NCI-H345 (cell line): ENCODE measurements at regions not wholly inside any gene's neighbourhood (a gene's known extent, or its start where the extent isn't known, plus 50 kb on each side); places are given as distances from the start of the nearest gene placed in this dataset.
A peak's percentile ranks its signal among the peaks of the same experiment; 100 is the strongest.
"Not testable (repeated sequence)": the region's sequence is repeated elsewhere in the genome, so short reads cannot be mapped to it uniquely, and the experiment has no call there.

Source experiments
- DNase-seq: peaks from one replicate; lab custom pipeline; 2025; lab: John Stamatoyannopoulos, UW

- DNase-seq: peak; percentile 62
Measured at GRCh38 chrX:33989936-33990335, 142.2 kb downstream of the FAM47A start.

- no peak for DNase-seq
Measured at GRCh38 chrX:33987458-33987857, 144.7 kb downstream of the FAM47A start.

- DNase-seq: no peak
Measured at GRCh38 chrX:33974676-33975075, 157.4 kb downstream of the FAM47A start.

DNA sequence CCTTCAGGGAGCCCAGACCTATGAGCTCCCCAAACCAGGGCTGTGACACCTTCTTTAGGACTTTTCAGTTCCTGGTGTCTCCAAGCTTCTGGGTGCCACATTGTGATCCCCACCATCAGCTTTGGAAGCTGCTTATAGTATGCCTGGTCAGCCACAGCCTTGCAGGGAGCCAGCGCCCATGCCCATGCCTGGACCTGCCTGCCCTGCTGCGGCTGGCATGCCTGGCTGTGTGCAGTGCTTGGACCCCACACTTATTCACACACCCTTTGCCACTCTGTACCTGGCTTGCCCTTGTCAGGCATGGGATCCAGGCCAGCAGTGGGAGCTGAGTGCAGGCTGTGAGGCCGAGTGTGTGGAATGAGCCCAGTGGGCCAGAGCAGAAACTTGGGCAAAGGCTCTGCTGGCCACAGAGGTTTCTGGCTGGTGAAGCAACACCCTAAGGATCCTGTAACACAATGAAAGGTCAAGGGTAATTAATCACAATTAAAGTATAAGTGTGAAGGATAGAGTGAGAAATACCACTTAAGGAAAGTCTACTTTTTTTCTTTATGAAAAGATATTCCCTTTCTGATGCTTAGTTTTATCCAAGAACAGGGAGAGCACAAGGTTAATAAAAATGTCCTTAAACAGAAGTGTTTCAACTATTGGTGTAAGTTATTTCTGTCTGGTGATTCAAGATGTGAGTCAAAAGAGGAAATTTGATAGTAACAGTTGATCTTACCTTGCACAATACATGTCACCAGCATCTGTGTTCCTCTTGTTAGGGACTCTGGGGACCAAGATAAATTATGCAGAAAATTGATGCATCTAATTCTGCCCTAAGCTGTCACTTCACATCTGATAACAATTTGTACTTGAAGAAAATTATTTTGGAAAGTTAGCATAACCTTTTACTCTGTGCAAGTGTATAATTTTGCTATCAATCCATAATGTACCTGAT is 161.8 kb downstream of the FAM47A start:
- DNase-seq: peak; percentile 8

DNA sequence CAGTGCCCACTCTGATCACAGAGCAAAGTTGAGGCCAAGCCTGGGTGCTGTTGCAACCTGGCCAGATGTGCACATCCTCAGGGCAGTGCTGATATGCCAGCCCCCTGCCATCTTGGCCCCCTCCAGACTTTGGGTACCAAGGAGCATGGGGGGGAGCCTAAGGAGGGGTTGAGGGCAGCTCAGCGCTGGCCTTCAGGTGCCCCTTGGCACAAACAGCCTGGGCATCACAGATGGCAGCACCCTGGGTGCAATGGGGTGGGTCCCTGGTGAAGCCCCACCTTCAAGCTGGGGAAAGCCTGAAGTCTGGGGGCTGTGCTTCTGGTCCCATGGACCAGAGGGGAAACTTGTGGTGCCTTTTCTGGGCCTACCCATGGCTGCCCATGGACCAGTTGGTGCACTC is 163.0 kb downstream of the FAM47A start:
- no peak for DNase-seq

DNA sequence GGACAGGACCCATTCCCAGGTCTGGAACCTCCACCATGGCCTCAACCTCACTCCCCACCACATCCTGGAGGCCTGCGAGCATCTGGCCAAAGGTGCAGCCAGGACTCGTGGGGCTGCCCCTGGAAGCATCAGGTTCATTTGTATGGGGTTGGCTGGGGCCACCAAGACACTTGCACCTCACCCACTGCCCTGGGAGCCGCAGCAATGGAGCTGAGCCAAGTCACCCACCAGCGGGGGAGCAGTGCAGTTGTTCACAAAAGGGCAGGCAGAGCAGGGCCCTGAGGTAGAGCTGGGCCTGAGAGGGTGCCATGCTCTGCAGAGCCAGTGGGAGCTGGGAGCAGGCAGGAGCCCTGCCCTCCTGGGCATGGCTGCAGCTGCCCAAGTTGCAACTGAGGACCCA is 163.5 kb downstream of the FAM47A start:
- DNase-seq: no peak

- no peak for DNase-seq
Measured at GRCh38 chrX:33949300-33949699, 182.8 kb downstream of the FAM47A start.

GRCh38 chrX:33926249-33926648 is 205.9 kb downstream of the FAM47A start:
- DNase-seq: not testable (repeated sequence)

GRCh38 chrX:33923262-33923661 is 208.9 kb downstream of the FAM47A start:
- DNase-seq: no peak

DNA sequence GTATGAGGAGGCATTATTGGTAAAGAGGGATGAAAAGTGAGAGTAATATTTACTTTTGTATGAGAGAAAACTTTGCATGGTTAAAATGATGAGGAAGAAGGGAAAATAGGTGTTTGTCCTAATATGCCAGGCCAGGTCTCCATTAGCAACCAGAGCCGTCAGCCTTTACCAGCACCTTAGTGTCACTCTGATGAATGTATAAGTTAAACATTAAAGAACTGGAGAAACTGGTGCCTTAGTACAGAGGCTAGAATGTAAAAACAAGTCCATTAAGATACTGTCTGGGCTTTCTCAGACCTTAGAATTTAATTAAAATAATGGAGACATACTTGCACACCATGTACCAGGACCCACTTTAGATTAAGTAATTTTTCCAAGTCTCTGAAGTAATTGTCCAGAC is 222.3 kb downstream of the FAM47A start:
- DNase-seq: no peak

- no peak for DNase-seq
Measured at GRCh38 chrX:33908898-33909297, 223.2 kb downstream of the FAM47A start.

- no peak for DNase-seq
Measured at GRCh38 chrX:33908074-33908473, 224.0 kb downstream of the FAM47A start.

GRCh38 chrX:33906971-33907370 is 225.1 kb downstream of the FAM47A start:
- DNase-seq: no peak

GRCh38 chrX:33892670-33893069 is 239.4 kb downstream of the FAM47A start:
- DNase-seq: no peak

DNA sequence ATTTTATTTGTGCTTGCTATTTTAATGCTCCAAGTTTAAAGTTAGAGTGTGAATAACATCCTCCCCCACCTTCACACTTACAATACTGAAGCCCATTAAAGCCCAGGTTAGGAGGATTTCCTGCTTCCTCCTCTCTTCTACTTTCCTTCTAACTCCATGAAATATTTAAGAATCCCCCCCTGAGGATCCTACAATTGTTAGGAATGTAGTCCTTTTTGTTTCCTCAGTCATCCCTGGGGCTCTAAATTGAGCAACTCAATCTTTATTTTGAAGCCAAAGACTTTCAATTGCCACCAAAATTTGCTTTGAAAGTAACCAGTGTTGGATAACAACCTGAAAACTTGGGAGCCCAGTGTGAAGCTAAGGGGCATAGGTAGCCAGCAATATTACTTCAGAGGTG is 276.9 kb downstream of the FAM47A start:
- DNase-seq: no peak

DNA sequence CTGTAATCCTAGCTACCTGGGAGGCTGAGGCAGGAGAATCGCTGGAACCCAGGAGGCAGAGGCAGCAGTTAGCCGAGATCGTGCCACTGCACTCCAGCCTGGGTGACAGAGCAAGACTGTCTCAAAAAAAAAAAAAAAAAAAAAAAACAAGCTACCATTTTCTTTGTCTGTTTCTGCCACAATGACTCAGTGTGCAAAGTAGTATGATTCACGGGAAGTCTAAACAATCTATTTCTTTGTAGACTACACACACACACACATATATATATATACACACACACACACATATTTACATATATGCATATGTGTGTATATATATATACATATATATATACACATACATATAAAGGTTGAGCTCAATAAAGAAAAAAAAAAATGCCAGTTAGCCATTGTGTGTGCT is 280.0 kb downstream of the FAM47A start:
- DNase-seq: not testable (repeated sequence)

GRCh38 chrX:33840176-33840575 is 291.9 kb downstream of the FAM47A start:
- DNase-seq: peak; percentile 71

DNA sequence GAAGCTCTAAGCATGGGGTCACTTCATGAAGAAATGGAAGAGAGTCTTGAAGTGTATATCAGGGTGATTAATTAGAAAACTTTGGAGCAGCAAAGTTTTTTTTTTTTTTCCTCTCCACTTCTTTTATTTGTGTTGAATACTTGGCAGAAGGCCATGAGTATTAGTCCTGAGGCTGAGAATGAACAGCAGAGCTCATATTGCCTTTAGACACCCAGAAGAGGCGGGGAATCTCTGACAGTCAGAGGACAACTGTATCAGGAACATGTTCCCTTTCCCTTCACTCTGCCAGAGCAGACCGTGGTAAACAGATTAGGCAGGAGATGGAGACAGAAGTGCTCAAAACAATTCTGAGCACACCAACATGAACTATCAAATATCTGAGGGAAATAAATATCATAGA is 300.9 kb downstream of the FAM47A start:
- DNase-seq: peak; percentile 34

DNA sequence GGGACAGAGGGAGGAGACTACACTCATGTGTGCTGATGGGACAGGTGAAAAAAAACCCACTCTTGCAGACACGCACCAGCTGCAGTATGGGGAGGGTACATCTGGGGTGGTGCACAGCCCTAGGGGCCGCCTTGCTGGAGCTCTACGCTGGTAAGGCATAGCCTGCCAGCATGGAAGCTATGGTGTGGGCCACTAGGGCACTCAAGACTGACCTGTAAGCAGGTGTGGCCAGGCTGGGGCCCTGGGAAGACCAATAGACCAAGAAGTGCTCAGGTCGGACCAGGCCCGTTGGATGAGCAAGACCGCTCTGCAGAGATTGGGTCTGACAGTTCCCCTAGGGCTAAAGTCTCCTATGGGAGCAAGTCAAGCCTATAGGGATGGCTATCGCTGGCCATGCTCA is 314.8 kb downstream of the FAM47A start:
- DNase-seq: no peak

- DNase-seq: no peak
Measured at GRCh38 chrX:33808636-33809035, 323.5 kb downstream of the FAM47A start.

DNA sequence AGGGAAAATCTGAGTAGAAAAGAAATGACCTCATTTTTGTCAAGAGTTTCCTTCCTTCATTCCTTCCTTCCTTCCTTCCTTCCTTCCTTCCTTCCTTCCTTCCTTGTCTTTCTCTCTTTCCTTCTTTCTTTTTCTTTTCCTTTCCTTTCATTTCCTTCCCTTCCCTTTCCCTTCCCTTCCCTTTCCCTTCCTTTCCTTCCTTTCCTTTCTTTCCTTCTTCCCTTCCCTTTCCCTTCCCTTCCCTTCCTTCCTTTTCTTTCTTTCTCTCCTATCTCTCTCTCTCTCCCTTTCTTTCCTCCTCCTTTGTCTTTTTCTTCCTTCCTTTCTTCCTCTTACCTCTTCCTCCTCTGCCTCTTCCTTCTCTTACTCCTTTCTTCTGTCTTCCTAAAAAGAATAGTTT is 347.6 kb downstream of the FAM47A start:
- no peak for DNase-seq

DNA sequence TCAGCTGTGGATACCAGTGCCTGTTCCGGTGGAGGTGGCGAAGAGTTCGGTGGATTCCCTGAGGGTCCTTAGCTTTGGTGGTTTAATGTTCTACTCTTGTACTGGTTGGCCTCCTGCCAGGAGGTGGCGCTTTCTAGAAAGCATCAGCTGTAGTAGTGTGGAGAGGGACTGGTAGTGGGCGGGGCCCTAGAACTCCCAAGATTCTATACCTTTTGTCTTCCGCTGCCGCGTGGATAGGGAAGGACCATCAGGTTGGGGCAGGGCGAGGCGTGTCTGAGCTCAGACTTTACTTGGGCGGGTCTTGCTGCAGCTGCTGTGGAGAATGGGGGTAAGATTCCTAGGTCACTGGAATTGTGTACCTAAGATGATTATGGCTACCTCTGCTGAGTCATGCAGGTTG is 390.3 kb downstream of the FAM47A start:
- no peak for DNase-seq

DNA sequence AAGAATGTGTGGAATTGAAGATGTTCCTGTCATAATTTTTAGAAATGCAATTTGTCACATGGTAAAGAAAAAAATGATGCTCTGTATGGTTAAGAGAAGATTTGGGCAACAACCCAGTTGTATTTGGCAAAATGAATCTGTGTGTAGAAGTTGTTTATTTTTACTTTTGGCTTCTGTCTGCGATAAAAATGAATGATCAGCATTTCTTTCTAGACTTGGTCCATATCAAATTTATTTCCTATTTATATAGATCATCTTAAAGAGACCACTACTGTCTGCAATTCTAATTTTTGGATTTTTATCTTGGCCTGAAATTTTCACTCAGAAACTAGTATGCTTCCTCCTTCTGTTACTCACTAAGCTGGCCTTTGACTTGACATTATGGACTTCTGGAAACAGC is 396.9 kb downstream of the FAM47A start:
- no peak for DNase-seq
